Mesenteric fat pad (tissue), 1 donor: ENCODE measurements at regions not wholly inside any gene's neighbourhood (a gene's known extent, or its start where the extent isn't known, plus 50 kb on each side); places are given as distances from the start of the nearest gene placed in this dataset.

Source experiments
- DNase-seq: peaks from one replicate; pipeline ENCODE4 v3.0.0-alpha.2; 2020; ENCODE audit warnings: low spot score
- donor health status: DM: yes; HTN: yes; CAD: no.

DNA sequence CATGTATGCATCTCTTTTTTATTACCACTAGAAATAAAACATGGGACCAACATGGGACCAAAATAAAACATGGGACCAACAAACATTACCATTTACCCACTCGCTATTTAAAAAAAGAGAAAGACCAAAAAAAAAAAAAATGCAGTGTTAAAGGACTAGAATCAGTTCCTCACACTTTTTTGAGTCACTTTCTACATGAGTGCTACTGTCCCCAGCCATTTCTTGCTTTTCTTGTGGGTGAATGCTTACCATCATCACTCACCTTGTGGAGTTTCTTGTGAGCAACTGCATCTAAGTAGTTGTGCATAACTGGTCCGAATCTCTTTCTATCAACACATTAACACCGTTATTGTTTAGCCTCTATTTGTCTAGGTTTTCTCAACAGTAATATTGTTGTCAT, 493.6 kb upstream of the RIOK2 start:
- DNase-seq: no peak

DNA sequence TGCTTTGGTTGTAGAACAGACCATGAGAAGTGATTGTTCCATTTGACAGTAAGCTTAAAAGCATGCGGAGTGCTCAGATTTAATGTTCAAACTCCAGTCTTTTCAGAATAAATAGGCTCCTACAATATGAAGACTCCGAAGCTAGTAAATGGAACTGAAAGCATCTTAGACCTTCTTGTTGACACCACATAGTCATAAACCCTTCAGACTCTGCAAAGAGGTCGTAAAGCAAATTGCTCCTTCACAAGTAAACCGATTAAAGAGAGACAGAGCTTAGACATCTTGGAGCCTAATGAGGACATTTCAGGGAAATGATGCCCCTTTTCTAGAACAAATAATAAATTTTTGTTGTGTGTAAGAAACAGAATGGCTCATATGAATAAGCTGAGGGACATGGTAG, 511.0 kb upstream of the RIOK2 start:
- DNase-seq: no peak

DNA sequence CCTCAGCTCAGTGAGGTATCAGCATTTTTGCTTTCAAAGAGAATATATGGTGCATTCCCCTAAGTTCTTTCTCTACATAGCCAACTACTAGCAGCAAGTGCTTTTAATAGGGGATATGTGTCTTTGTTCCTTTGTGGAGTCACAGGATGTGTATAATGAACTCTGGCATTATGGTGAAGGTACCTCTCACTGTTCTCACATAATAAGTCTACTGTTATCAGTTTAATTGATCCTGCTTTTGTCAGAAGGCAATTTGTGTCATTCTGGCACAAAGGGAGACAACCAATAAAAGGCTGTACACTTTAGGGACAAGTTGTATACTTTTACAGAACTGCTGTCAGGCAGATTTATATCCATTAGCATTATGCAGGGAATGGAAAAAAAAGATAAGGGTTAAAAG, 531.4 kb upstream of the RIOK2 start:
- no peak for DNase-seq

DNA sequence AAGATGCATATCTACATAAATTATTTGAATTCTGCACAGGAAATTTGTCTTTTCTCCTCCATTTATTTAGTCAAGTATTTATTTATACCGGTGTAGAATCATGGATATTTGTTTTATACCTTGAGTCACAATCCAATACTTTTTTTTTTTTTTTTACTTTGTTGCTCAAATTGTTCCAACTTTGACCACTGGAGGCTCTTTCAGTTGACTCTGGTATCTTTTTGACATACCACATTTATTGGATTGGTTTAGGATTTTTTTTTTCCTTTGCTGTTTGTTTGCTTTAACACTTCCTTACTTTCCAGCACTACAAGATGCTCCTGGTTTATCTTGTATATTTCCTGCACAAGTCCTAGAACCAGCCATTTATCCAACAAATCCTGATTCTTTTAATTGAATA, 543.1 kb upstream of the RIOK2 start:
- no peak for DNase-seq

DNA sequence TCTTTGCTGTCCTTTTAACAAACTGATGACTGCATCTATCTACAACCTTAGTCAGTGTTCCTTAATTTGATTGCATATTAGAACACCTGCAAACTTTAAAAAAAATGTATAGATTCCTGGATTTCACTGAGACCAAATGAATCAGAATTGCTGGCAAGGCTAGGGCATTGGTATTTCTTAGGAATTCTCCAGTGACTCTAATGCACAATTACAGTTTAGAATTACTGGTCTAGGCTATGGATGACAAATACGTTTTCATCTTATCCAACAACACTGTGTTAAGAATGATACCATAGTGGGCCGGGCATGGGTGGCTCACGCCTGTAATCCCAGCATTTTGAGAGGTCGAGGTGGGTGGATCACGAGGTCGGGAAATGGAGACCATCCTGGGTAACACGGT, 545.9 kb upstream of the RIOK2 start:
- no peak for DNase-seq

DNA sequence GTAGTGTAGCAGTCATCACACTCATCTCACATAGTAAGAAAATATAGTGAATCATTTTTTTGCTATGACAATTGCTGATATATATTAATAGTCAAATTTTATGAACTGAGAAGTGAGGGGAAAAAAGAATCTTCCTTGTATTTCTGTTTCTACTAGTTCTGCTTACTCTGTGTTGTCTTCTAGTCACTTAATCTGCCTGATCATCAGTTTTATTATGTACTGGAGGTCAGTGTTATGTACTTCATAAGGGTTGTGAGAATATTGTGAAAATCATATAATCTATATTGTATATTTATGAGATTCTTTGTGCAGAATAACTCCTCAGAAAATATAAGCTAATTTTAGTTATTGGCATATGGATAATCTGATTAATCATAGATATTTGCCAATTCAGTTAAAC, 546.9 kb upstream of the RIOK2 start:
- DNase-seq: no peak

DNA sequence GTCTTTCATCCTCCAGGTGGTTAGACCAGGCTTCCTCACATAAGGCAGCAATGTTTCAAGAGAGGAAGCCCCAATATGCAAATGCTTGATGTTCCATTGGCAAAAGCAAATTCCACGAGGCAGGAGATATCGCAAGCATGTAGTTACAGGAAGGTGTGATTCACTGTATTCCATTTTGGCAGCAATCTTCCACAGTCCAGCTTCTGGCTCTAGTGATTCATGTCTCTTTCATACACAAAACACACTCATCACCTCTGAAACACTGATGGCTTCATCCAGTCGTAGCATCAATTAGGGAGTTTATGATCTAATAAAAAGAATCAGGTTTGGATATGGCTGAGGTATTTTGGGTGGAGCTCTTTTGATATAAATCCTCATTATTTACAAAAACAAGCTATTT, 552.2 kb upstream of the RIOK2 start:
- no peak for DNase-seq

DNA sequence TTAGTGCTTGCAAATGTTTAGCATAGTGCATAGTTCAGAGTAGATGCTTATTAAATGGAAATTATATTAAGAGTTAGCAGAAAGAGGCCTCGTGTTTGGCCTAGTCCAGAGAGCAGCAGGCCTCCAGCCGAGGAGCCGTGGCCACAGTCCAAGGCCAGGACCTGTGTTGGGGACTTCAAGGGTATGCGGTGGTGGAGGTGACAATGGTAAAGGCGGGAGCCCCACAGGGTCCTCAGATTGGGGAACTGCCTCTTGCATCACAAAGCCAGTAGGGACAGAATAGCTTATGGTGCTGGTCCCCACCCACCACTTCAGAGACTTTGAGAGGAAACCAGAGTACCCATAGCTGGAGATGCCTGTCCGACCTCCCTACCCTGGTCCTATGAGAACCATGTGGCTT, 554.6 kb upstream of the RIOK2 start:
- DNase-seq: no peak

DNA sequence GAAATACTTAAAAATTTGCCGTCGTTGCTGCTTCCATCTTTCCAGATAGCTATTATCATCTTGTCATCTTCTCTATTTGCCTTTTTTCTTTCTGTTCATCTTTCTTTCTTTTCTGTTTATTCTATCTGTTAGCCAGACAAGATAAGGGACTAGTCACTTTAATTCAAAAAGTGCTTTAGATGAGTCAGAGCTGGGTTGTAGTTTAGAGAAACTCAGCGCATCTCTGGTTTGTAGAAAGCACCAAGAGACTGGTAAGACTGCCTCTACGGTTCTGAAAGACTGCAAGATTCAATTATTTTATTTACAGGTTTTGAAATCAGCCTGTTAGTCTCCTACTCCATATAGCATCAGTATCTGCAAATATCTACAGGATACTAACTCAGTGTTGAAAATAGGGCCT, 562.8 kb upstream of the RIOK2 start:
- DNase-seq: no peak

DNA sequence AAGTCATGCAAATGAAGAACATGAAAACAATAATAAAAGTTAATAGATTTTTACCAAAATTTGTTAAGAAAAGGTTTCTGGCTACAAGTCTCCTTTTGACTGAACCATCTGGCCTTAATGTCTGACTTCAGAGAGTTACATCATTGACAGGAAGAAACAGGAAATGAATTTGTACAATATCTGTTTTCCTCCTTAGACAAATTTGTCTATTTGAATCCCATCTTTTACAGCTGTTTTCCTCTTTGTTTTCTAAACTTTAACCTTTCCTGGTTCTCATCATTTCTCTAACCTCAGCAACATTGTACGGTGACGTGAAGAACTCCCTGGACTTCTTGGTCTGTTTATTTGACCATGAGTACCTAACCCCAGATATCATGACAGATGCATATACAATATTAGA, 567.5 kb upstream of the RIOK2 start:
- no peak for DNase-seq

DNA sequence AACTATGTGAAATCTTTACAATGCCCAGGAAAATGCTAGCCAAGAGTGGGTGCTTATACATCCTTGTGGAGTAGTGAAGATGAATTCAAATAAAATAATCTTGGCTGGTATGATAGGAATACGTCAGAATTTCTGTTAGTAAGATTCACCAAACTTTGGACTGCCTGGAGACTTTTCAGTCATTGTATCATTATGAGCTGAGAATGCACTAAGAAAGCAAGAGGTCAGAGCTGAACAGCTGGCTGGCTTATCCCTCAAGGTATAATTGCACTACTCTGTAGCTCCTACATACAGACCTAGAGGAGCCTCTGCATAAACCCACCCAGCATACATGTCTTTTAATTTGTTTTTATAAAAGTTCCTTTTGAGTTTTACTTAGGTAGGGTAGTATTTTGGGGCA, 568.5 kb upstream of the RIOK2 start:
- DNase-seq: no peak

DNA sequence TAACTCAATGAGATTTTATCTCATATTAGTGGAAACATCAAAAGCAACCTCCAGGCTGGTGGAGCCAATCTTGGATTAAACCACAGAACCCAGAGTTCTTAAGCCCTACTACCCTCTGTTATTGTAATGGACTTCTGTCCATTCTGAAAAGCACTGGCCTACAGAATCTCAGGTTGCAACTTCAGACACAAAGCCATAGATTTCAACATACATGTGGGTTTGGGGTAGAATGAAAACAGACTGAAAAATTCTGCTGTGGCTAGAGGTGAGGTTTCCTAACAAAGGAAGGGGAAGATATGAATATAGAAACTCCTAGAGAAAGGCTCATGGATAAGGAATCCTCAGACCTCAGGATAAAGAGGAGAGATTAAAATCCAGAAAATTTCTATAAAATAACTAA, 569.8 kb upstream of the RIOK2 start:
- DNase-seq: no peak

DNA sequence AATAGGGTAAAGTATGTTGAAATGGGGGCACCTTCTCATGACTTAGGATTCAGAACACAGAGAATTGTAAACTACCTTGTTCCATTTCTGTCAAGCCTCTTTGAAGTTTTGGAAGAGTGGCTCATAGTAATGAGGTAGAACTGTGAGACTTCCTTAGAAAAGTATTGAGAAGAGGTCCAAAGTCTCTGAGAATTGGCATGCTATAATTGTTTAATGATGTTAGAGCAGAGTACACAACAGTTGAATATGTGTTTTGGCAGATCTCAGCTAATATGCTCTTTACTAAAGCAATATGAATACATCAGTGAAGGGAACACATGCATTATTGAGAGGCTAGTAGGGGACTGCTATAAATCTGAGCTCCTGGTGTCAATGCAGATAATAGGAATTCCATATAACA, 579.4 kb upstream of the RIOK2 start:
- no peak for DNase-seq

DNA sequence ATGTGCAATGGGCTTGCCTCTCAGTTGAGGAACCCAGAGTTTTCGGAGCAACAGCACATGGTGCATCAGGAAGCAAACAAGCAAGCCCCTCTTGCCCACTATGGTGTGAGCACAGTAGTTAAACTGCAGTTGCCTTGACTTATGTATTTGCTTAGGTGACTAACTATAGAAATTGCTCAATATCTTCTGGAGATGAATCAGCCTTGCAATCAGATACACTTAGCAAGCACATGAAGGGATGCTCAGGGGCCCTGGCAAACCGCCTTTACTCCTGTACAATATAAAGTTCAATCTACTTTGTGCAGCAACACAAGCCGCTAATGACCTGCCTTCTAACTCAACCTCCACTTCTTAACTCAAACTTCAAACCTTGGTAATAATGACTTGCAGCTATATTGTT, 581.7 kb upstream of the RIOK2 start:
- no peak for DNase-seq

DNA sequence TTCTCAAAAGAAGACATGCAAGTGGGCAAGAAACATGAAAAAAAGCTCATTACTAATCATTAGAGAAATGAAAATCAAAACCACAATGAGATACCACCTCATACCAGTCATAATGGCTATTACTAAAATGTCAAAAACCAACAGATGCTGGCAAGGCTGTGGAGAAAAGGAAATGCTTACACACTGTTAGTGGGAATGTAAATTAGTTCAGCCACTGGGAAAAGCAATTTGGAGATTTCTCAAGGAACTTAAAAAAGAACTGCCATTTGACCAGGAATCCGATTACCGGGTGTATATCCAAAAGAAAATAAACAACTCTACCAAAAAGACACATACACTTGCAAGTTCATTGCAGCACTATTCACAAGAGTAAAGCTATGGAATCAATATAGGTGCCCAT, 595.4 kb upstream of the RIOK2 start:
- DNase-seq: no peak

DNA sequence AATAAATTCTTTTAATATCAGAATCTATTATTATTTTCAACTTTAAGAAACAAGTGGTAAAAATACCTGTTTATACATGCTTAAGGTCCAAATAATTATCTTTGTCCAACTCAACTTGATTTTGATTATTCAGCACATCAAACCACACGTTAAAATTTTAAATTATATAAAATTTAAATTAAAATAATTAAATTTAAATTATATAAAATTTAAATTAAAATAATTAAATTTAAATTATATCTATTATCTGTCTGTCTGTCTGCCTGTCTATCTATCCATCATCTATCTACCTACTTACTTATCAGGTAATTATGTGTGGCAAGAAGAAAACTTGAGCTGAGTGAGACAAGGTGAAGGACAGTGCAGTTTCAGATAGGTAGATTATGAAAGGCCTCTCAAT, 605.3 kb upstream of the RIOK2 start:
- DNase-seq: no peak

DNA sequence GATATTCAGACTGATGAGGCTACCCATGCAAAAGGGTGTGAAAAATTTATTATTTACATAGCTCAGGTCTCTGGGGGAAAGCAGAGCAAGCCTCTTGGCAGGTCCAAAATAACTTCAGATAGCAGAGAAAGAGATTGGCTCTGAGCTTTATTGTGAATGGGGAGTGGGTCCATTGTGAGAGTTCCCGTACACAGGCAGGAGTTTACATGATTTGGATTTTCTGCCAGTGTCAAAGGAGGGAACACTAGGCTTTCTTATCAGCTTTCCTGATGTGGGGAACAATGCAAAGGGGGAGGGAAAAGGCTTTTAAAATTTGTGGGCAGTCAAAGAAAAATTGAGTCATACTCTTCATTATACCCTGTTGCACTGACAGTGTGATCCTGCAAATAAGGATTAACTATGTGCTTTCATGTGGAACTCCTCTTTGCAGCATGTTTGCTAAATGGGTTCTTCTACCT, 615.0 kb upstream of the RIOK2 start:
- no peak for DNase-seq

DNA sequence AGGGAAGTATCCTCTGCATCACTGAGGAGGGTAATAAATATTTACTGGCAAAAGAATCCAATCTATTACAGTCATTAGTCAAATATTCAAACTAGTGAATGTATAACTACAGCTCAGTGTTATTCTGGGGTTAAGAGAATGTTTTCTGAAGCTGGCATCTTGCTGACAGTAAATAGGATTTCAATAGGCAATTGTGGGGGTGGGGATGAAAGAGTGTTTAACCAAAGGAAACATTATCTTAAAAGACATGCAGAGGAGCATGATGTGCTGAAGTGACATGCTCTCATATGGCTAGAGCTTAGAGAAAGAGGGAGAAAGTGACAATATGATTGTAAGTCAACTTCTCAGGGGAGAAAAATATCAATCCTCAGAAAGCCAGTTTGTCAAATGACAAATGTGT, 618.4 kb upstream of the RIOK2 start:
- no peak for DNase-seq

DNA sequence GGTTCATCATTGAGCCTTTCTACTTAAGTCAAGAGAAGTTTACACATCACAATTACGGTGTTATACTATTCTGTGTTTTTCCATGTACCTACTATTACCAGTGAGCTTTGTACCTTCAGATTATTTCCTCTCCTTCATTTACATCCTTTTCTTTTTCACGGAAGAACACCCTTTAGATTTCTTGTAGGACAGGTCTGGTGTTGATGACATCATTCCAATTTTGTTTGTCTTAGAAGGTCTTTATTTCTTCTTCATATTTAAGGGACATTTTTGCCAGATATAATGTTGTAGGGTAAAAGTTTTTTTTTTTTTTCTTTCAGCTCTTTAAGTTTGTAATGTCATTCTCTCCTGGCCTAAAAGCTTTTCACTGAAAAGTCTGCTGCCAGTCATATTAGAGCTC, 637.1 kb upstream of the RIOK2 start:
- no peak for DNase-seq

DNA sequence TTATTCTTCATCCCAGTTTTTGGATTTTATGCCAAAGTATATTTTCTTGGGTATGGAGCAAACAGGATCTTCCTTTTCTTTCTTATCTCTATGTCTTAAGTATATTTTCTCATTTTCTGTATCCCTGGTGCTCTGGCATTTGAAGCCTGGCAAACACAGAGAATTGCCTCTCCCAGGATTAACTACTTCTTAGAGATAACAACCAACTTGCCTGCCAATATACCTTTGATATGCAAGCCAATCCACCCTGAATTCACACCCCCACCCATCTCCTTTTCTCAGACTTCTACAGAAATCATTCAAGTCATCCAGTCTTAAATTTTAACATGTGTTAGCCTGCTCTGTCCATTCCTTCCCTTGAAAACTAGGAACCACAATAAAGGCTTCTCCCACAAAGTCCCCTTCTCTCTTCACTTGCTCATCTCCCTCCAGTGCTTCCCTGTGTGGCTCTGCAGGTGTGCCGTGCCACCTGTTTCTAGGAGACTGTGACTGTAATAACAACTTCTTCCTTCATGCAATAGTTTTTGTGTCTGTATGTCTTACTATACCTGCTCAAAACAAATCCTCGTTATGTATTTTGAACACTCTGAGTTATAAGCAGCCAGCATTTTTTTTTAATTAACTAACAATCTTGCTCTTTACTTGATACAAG, 649.7 kb upstream of the RIOK2 start:
- DNase-seq: no peak

DNA sequence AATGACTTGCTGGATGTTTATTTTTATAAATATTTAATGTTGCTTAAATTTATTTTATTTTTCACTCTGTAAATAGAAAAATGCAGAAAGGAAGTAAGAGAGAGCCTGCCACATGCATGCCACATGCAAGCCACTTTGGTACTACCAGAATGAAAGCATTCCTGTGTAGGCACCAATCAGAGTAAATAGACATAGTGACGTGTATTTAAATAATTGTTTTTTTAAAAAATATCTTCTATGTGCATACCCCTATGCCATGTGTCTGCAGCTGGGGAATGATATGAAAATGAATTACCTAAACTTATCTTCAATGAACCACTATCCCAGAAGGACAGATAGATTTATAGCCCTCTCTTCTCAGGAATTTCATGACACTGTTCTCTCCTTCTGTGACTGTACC, 651.5 kb upstream of the RIOK2 start:
- DNase-seq: no peak

DNA sequence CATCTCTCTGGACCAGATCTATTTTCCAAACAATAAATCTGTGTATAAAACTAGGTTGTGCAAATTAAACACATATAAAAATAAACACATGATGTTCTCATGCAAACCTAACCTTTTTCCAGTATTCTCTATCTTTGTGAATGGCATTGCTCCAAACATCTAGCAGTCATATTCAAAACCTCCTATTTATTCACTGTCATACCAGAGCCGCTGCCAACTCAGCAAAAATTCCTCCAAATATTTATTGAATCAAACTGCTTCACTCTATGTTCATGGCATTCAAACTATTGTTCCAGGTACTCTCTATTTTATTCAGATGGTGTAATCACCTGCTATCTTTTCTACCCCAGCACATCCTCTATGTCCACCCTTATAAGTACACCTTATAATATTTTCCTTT, 652.1 kb upstream of the RIOK2 start:
- no peak for DNase-seq

DNA sequence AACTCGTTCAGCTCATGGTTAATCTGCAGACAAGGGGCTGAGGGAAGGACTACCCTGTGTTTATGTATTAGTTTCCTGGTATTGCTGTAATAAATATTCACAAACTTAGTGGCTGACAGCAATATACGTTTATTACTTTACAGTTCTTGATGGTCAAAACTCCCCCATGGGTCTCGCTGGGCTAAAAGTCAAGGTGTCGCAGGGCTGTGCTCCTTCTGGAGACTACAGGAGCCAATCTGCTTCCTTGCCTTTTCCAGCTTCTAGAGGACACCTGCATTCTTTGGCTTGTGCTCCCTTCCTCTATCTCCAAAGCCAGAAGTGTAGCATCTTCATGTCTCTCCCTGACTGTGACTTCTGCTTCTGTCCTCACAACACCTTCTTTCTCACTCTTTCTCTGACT, 653.8 kb upstream of the RIOK2 start:
- DNase-seq: no peak

DNA sequence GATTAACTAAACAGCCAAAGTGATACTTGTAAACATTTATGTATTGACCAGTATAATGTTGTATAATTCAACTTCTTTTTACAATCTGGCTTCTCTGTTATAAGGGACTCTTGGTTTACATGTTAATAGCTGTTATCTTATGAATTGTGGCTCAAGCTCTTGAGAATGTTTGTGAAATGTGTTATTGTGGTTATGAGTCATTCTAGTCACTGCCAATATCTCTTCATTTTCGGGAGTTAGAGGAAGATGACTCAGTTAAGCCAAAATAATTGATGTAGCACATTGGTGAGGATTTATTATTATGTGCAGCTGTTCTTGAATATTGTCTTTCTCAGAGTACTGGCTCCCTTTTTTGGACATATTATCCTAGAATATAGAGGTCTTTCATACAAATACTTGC, 655.2 kb upstream of the RIOK2 start:
- DNase-seq: no peak
